Keratinocyte (primary cell): ENCODE measurements at regions not wholly inside any gene's neighbourhood (a gene's known extent, or its start where the extent isn't known, plus 50 kb on each side); places are given as distances from the start of the nearest gene placed in this dataset.

Experiments used
- CTCF ChIP-seq, 3 experiments: IDR thresholded peaks in 1 of 3; conservative IDR thresholded peaks in 1 of 3; optimal IDR thresholded peaks in 1 of 3; 2 replicates in 2 of 3; 3 replicates in 1 of 3; pipeline versions ENCODE3 to v1.5.1; 2011; ENCODE audit warnings: low read length in 3 of 3, mild to moderate bottlenecking in 3 of 3, moderate library complexity in 2 of 3, control low read depth in 1 of 3, inconsistent platforms in 1 of 3; ENCODE audit not compliant: insufficient read depth in 2 of 3; ENCODE audit errors: extremely low read depth in 1 of 3
- EZH2 ChIP-seq: IDR thresholded peaks from one replicate; pipeline ENCODE4 v1.6.1; 2012; ENCODE audit warnings: inconsistent platforms, mild to moderate bottlenecking, low read length, moderate library complexity

- TF ChIP-seq CTCF (optimal IDR thresholded peaks at IDR 0.05 in 1 of 3, IDR thresholded peaks at IDR 0.05 in 1 of 3, conservative IDR thresholded peaks at IDR 0.05 in 1 of 3; ENCODE audit: extremely low read depth in 1 of 3, insufficient read depth in 2 of 3, low read length in 3 of 3) (no peak), EZH2 (no peak)
These were observed 363.4 kb downstream of the OTOL1 start for GRCh38 chr3:161859865-161860450.
